Prostate gland (tissue), 2 donors: ENCODE measurements at regions not wholly inside any gene's neighbourhood (a gene's known extent, or its start where the extent isn't known, plus 50 kb on each side); places are given as distances from the start of the nearest gene placed in this dataset.

ENCODE experiments used
- CTCF ChIP-seq, 4 experiments: fragments of 200-600 bp in 2 of 4; fragments of 450-650 bp in 2 of 4; sonication (generic) in 2 of 4; IDR thresholded peaks; 1 replicate in 3 of 4; 2 replicates in 1 of 4; pipeline ENCODE4 v1.5.1; 2016 to 2019; ENCODE audit warnings: antibody characterized with exemption in 4 of 4, mild to moderate bottlenecking in 2 of 4, moderate library complexity in 2 of 4
- POLR2A ChIP-seq: fragments of 450-650 bp; IDR thresholded peaks from one replicate; pipeline ENCODE4 v1.6.1; 2016; ENCODE audit warnings: antibody characterized with exemption, mild to moderate bottlenecking
- POLR2AphosphoS5 ChIP-seq: sonication (generic); formaldehyde crosslinking; IDR thresholded peaks from one replicate; pipeline ENCODE4 v1.6.1; 2017; ENCODE audit warnings: antibody characterized with exemption

GRCh38 chr21:28358702-28359101, 634.0 kb downstream of the LTN1 start:
- TF ChIP-seq CTCF (IDR thresholded peaks at IDR 0.05), result no peak
- TF ChIP-seq POLR2A, result no peak
- TF ChIP-seq POLR2AphosphoS5, result no peak
